Body of pancreas (tissue), 4 donors: ENCODE measurements at regions not wholly inside any gene's neighbourhood (a gene's known extent, or its start where the extent isn't known, plus 50 kb on each side); places are given as distances from the start of the nearest gene placed in this dataset.

Source experiments
- POLR2A ChIP-seq, 3 donors: fragments of 450-650 bp; IDR thresholded peaks; one replicate each; pipeline ENCODE4 v1.6.1; 2016; ENCODE audit warnings: antibody characterized with exemption in 3 of 3, mild to moderate bottlenecking in 2 of 3
- TF ChIP-seq, protein P1 (sequence below), 7 experiments: fragments of 450-650 bp in 4 of 7; fragments of 200-600 bp in 3 of 7; sonication (generic) in 3 of 7; IDR thresholded peaks; one replicate each; pipeline ENCODE4 v1.5.1; 2016 to 2019; ENCODE audit warnings: antibody characterized with exemption in 7 of 7

DNA sequence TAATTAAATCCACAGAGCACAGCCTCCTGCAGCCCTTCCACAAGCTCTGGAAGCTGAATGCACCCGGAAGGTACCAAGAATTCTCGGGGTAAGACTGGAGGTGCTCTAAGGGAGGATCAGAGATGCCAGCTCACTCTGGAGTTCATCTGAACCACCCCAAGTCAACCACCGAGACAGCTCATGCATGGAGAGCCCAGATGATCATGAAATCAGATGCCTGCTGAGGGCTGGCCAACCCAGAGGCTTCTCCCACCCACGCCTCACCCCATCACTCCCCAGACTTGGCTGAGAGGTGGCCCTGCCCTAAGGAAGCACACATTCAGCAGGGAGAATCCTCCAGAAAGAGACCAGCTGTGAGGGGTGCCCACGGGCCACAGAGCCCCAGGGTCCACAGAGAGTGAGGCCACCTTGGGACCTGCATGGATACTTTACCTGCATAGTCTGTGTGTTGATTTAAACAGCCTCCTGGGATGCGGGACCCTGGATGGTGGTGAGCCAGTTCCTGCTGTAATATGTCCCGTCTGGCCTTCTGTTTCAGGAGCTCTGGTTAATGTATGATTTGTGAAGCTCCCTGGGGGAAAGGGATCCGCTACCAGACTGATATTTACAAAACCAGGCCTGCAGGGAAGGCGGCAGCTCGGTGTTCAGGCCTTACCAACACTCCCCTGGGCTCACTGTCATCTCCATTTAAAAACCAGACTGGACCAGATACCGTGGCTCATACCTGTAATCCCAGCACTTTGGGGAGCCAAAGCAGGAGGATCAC is 64.9 kb downstream of the INSIG1 start:
- TF ChIP-seq POLR2A (IDR thresholded peaks at IDR 0.05): no peak
- TF ChIP-seq, protein P1, sequence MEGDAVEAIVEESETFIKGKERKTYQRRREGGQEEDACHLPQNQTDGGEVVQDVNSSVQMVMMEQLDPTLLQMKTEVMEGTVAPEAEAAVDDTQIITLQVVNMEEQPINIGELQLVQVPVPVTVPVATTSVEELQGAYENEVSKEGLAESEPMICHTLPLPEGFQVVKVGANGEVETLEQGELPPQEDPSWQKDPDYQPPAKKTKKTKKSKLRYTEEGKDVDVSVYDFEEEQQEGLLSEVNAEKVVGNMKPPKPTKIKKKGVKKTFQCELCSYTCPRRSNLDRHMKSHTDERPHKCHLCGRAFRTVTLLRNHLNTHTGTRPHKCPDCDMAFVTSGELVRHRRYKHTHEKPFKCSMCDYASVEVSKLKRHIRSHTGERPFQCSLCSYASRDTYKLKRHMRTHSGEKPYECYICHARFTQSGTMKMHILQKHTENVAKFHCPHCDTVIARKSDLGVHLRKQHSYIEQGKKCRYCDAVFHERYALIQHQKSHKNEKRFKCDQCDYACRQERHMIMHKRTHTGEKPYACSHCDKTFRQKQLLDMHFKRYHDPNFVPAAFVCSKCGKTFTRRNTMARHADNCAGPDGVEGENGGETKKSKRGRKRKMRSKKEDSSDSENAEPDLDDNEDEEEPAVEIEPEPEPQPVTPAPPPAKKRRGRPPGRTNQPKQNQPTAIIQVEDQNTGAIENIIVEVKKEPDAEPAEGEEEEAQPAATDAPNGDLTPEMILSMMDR (IDR thresholded peaks at IDR 0.05): no peak
